HG02943 (cell line): ENCODE measurements at regions not wholly inside any gene's neighbourhood (a gene's known extent, or its start where the extent isn't known, plus 50 kb on each side); places are given as distances from the start of the nearest gene placed in this dataset.

ENCODE experiments used
- ATAC-seq: cut with Tn5 transposase; IDR thresholded peaks from one replicate; pipeline ENCODE4 v1.9.1; 2021; ENCODE audit warnings: mild to moderate bottlenecking, low read depth, moderate library complexity; ENCODE audit not compliant: unreplicated experiment

DNA sequence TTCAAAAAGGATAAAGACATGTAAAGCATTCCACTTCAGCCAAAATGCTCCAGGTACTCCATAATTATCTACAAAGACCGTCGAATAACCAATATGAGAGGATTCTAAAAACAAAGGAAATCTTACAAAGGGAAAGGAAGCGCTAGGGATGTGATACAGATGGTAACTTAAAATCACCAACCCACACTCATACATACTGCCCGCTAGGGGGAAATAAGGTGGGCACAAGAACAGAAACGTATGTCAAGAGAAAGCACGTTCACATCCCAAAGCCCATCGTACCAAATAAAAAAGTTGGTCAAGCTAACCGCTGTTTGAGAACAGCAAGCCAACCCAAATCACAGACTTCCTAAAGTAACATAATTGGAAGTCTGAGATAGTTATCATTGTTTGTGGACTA is 429.4 kb downstream of the SHQ1 start:
- ATAC-seq = no peak

DNA sequence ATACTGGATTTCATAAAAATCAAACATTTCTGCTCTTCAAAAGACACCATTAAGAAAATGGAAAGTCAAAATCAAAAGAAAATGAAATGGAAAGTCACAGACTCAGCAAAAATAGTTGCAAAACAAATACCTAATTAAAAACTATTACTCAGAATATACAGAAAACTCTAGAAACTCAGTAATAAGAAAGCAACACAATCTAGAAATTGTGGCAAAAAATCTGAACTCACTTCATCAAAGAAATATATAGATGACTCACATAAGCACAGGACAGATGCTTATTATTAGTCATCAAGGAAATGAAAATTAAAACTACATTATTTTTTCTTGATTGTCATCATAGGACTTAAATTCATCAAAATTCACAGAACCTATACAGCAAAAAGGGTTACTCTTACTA is 430.0 kb downstream of the SHQ1 start:
- ATAC-seq = no peak

GRCh38 chr3:72414481-72415016 is 433.7 kb downstream of the SHQ1 start:
- ATAC-seq = no peak

DNA sequence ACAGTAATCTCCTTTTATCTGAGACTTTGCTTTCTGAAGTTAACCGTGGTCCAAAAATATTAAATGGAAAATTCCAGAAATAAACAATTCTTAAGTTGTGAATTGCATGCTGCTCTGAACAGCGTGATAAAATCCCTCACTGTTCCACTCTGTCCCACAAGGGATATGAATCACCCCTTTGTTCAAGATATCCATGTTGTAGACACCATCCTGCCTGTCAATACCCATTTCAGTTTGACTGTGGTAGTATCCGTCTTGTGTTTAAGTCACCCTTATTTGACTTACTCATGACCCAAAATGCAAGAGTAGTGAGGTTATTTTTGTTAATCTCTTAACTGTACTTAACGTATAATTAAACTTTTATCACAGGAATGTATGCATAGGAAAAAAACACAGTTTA is 435.0 kb downstream of the SHQ1 start:
- no peak for ATAC-seq

DNA sequence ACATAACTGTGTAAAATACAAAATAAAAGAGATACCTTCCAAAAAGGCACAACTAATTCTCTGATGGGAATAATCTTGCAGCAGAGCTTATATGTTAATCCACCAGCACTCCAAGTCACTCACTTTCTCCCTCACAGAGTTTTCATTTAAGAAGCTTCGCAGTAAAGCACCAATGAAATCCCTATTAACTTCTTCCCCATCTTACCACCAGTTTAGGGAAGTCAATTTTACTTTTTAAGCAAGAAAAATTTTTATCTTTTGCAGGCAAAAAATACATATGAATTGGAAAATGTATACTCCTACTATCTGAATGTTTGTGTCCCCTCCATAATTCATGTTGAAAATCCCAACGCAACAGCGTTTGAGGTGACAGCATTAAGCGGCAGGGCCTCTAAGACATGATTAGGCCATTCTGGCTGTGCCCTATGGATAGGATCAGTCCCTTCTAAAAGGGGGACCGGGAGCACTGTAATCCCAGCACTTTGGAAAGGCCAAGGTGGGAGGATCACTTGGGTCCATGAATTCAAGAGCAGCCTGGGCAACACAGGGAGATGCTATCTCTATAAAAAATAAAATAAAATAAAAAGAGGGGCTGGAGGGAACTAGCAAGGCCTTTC is 435.8 kb downstream of the SHQ1 start:
- ATAC-seq = no peak

- no peak for ATAC-seq
These were observed 436.4 kb downstream of the SHQ1 start for GRCh38 chr3:72411843-72412242.

DNA sequence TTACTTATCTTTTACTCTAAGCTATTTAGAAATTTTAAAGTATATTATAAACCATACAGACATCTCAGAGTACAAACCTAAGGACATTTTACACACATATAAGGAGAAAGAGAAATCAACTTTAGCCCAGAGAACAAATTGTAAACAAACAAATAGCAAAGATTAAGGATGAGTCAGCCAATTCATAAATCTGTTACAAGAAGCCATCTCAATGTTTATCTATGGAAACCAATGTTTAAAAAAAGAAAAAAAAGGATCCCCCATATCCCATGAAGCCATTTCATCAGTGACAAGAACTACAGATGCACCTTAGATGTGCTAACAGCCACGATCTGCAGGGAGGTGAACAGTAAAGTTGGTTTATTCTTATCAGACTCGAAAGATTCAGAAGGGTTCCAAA is 437.1 kb downstream of the SHQ1 start:
- no peak for ATAC-seq

DNA sequence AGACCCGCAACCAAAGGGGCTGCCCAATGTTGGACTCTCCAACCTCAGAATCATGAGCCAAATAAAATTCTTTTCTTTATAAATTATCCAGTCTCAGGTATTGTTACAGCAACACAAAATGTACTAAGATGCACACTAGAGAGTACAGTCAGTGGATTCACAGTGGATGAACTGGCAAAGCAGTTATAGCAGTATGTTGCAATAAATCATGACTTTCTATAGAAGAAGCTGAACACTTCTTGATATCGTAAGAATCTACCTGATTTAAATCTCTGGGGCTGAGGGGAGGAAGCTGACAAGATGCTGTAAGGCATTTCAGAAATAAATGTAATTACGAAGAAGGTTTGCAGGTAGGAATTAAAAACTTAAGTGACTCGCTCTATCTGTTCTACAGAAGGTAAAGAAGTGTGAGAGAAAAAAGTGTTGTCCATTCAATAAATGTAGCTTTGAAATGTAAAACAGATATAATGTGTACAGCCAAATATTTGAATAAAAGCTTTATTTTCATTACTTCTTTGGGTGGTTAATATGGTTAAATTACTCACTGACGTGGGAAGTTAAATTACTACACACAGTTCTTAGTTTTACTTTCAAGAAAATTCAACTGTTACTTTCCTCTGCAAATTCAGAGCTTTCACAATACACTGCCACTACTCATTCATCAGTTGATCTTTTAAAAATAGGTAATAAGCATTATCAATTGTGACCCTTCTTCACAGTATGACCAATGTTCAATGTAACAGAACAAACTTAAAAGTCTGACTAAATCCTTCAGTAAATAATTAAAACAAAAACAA is 439.1 kb downstream of the SHQ1 start:
- no peak for ATAC-seq

DNA sequence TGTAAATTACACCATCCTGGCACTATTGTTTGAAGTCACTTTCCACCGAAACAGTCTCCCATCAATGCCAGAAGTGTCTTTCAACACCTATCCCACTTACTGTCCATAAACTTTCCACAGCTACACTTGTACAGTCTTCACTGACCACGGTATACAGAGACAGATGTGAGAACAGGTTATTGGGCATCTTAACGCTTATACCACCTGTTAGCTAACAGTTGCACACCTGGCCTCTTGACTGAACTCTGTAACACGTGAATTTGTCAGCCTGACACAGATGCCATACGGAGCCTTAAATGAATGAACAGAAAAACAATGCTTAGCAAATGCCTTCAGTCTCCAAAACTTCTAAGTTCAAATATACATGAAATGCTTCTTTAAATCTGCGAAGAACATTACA is 440.5 kb downstream of the SHQ1 start:
- no peak for ATAC-seq

- ATAC-seq = no peak
These were observed 442.2 kb downstream of the SHQ1 start for GRCh38 chr3:72405943-72406566.

DNA sequence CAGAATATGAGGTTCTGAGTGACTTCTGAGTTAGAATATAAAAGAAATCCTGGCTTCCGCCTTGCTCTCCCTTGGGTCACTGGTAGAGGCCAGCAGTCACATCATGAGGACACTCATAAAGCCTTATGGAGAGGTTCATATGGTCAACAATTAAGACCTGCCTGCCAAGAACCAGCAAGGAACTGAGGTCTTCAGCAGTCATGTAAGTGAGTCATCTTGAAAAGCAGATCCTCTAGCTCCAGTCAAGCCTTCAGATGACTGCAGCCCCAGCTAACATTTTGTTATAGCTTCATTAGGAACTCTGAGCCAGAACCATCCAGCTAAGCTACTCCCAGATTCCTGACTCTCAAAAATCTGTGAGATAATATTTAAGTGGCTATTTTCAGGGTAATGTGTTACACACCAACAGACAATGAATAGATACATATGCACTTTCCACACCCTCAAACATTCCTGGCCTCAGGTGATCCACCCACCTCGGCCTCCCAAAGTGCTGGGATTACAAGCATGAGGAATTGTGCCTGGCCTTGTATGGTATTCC is 447.2 kb downstream of the SHQ1 start:
- ATAC-seq = no peak

- no peak for ATAC-seq
These were observed 449.5 kb downstream of the SHQ1 start for GRCh38 chr3:72398781-72399180.

GRCh38 chr3:72397586-72397985 is 450.7 kb downstream of the SHQ1 start:
- no peak for ATAC-seq

- ATAC-seq = no peak
These were observed 451.3 kb downstream of the SHQ1 start for GRCh38 chr3:72396899-72397298.

- ATAC-seq = no peak
These were observed 452.4 kb downstream of the SHQ1 start for GRCh38 chr3:72395776-72396311.

GRCh38 chr3:72393455-72393854 is 454.8 kb downstream of the SHQ1 start:
- ATAC-seq = no peak

DNA sequence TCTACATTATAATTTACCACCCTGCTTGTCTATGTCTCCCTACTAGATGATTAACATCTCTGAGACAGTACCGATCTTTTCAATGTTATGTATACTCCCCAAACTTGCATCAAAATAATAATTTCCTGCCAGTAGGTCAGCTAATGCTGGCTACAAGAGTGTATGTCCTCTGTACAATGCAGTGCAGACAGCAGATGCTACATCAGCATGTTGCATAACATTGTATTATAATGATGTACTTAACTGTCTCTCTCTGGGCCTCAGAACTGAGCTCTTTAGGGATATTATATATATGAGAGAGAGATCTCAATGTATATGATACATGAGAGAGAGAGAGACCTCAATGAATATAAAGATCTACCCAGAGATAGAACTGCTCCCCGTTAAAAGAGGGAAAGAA is 456.6 kb downstream of the SHQ1 start:
- ATAC-seq = no peak

DNA sequence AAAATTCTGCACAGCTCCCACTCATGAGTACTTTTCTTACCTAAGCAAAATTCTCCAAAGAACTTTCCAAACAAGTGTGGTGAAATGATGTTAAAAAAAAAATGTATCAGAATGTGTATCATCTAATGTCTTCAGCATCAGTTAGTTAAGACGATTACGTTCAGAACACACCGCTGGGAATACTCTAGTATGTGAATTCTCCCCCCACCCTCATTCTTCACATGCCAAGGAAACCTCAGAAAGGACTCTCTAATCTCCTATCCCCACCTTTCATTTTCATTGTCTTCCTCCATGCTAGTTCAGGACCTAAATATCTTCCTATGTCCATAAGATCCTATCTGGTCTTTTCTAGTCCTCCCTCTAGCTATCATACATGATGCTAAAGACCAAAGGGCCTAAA is 457.4 kb downstream of the SHQ1 start:
- no peak for ATAC-seq

- ATAC-seq = no peak
These were observed 459.6 kb downstream of the SHQ1 start for GRCh38 chr3:72388644-72389043.

- no peak for ATAC-seq
These were observed 460.1 kb downstream of the SHQ1 start for GRCh38 chr3:72388117-72388516.
